Heart right ventricle (tissue), 16 donors: ENCODE measurements at regions not wholly inside any gene's neighbourhood (a gene's known extent, or its start where the extent isn't known, plus 50 kb on each side); places are given as distances from the start of the nearest gene placed in this dataset.
"Not testable (repeated sequence)": the region's sequence is repeated elsewhere in the genome, so short reads cannot be mapped to it uniquely, and the experiment has no call there.

Experiments used
- ATAC-seq, 8 donors: fragments of 200-7000 bp; cut with Tn5 transposase; one replicate each; pipeline ENCODE4 v1.9.1; 2020; ENCODE audit warnings: mild to moderate bottlenecking in 8 of 8, moderate library complexity in 8 of 8, moderate number of reproducible peaks in 1 of 8
- DNase-seq, 2 donors: peaks; one replicate each; pipeline ENCODE4 v3.0.0-alpha.2; 2020
- H3K27ac ChIP-seq, 10 donors: fragments of 200-600 bp; sonication (generic) in 2 of 10; one replicate each; pipeline versions ENCODE4 v1.5.0 to v1.8.0; 2020 to 2022; ENCODE audit warnings: mild to moderate bottlenecking in 3 of 10
- H3K27me3 ChIP-seq, 7 donors: fragments of 200-600 bp; one replicate each; pipeline ENCODE4 v1.8.0; 2021 to 2022; ENCODE audit warnings: mild to moderate bottlenecking in 2 of 7
- H3K36me3 ChIP-seq, 9 donors: fragments of 200-600 bp; sonication (generic) in 1 of 9; one replicate each; pipeline versions ENCODE4 v1.5.0 to v1.8.0; 2020 to 2022; ENCODE audit warnings: mild to moderate bottlenecking in 2 of 9
- H3K4me1 ChIP-seq, 9 donors: fragments of 200-600 bp; sonication (generic) in 1 of 9; one replicate each; pipeline versions ENCODE4 v1.5.0 to v1.8.0; 2020 to 2022; ENCODE audit warnings: mild to moderate bottlenecking in 4 of 9
- H3K4me3 ChIP-seq, 10 donors: fragments of 200-600 bp; sonication (generic) in 2 of 10; one replicate each; pipeline versions ENCODE4 v1.5.0 to v1.8.0; 2020 to 2022; ENCODE audit warnings: mild to moderate bottlenecking in 7 of 10, moderate library complexity in 2 of 10
- H3K9me3 ChIP-seq, 11 donors: fragments of 200-600 bp in 10 of 11; sonication (generic) in 2 of 11; one replicate each; pipeline versions ENCODE4 v1.5.0 to v1.8.0; 2013 to 2022; ENCODE audit warnings: mild to moderate bottlenecking in 2 of 11, control low read depth in 1 of 11, moderate library complexity in 1 of 11
- WGBS, 2 donors: extraction: QIAGEN DNeasy Blood & Tissue Kit; methylation state at CpG; one replicate each; pipeline ENCODE4 v1.1.7; 2013; ENCODE audit warnings: inconsistent platforms in 1 of 2; 5-methylcytosine and 5-hydroxymethylcytosine counted together
- intact Hi-C, 10 donors: fragments of 100-400 bp; cut with DNase I; formaldehyde crosslinking; loops; one replicate each; pipeline versions ENCODE4 v1.11.1 to v1.14.2; 2022
- donor health status: Arrhythmogenic right ventricular cardiomyopathy.
- donor health status: ischemic (EF 13 %, LVEDD 7.1; RV severe dilation, severe dysfunction).
- donor health status: healthy with polysubstance abuse.
- donor health status: DM: no; HTN: yes; CAD: no.
- donor health status: DM: no; HTN: no; CAD: no.
- donor health status: ischemic (EF 25% LVEDD 6.9; RV normal size, moderate dysfunction).
- donor health status: ischemic (EF 25% LVEDD 5.7; RV mildly dilated, moderate dysfunction).
- donor health status: healthy.
- donor health status: DM: yes; HTN: yes; CAD: no.
- donor health status: Ischemic cardiomyopathy.
- donor health status: ischemic (EF 35%, LVEDD 5.7; RV mildly dilated, moderate dysfunction).
- donor health status: nonischemic (EF 11% LVEDD 7.7; RV severe dilation, severe dysfunction).
- donor health status: DM: yes; HTN: yes; CAD: no.
- donor health status: PGD.
- donor health status: ischemic (EF 29% LVEDD 5.4; RV normal size, mild dysfunction).
- donor health status: nonischemic (EF 23%, LVEDD 6.1; RV moderate dilation, normal function).

GRCh38 chrY:23361897-23362296 lies 142.6 kb downstream of the DAZ2 start:
- H3K4me1 ChIP-seq, DNase-seq, H3K4me3 ChIP-seq, H3K36me3 ChIP-seq, H3K27me3 ChIP-seq, intact Hi-C loops, H3K27ac ChIP-seq, H3K9me3 ChIP-seq: not testable (repeated sequence)
- peak in 3 of 8 donors; percentile 55 to 77 (median 73) for ATAC-seq

GRCh38 chrY:23363239-23363997 lies 144.1 kb downstream of the DAZ2 start:
- peak in 5 of 8 donors; percentile 42 to 95 (median 86) for ATAC-seq
- H3K4me3 ChIP-seq, result not testable (repeated sequence)
- WGBS, 2 donors, result no CpG with 5 or more reads among the region's 1 CpG

GRCh38 chrY:23364174-23364573 lies 144.8 kb downstream of the DAZ2 start:
- ATAC-seq, result peak in 4 of 8 donors; percentile 73 to 87 (median 87)

More at GRCh38 chrY:23363239-23363997, 144.1 kb downstream of the DAZ2 start:
- H3K9me3 ChIP-seq, H3K27ac ChIP-seq, H3K36me3 ChIP-seq, DNase-seq, intact Hi-C loops, H3K27me3 ChIP-seq, H3K4me1 ChIP-seq: not testable (repeated sequence)

GRCh38 chrY:23397132-23397531 lies 177.8 kb downstream of the DAZ2 start:
- ATAC-seq, H3K9me3 ChIP-seq, H3K27ac ChIP-seq, H3K4me3 ChIP-seq, DNase-seq, H3K4me1 ChIP-seq, H3K27me3 ChIP-seq, H3K36me3 ChIP-seq, intact Hi-C loops: not testable (repeated sequence)
- WGBS, 2 donors, result no CpG with 5 or more reads among the region's 2 CpGs

More at GRCh38 chrY:23364174-23364573, 144.8 kb downstream of the DAZ2 start:
- H3K27me3 ChIP-seq, H3K4me3 ChIP-seq, H3K4me1 ChIP-seq, DNase-seq, H3K9me3 ChIP-seq, H3K36me3 ChIP-seq, H3K27ac ChIP-seq, intact Hi-C loops: not testable (repeated sequence)

- H3K27me3 ChIP-seq, H3K4me3 ChIP-seq, H3K4me1 ChIP-seq, H3K36me3 ChIP-seq, intact Hi-C loops, H3K9me3 ChIP-seq, DNase-seq, H3K27ac ChIP-seq: not testable (repeated sequence)
- no CpG with 5 or more reads among the region's 4 CpGs for WGBS, 2 donors
- peak in 3 of 8 donors; percentile 37 to 46 (median 45) for ATAC-seq
Observed at GRCh38 chrY:23401280-23401679, 181.9 kb downstream of the DAZ2 start.

GRCh38 chrY:23401818-23402217 lies 182.5 kb downstream of the DAZ2 start:
- peak in 2 of 8 donors; percentile 59 to 60 for ATAC-seq
- H3K4me1 ChIP-seq, H3K4me3 ChIP-seq, H3K36me3 ChIP-seq, H3K27me3 ChIP-seq, intact Hi-C loops, DNase-seq, H3K27ac ChIP-seq, H3K9me3 ChIP-seq: not testable (repeated sequence)
- WGBS, 2 donors, result no CpG with 5 or more reads among the region's 3 CpGs

- H3K4me3 ChIP-seq, H3K36me3 ChIP-seq, H3K9me3 ChIP-seq, intact Hi-C loops, DNase-seq, H3K27ac ChIP-seq, H3K4me1 ChIP-seq, H3K27me3 ChIP-seq: not testable (repeated sequence)
- peak in 6 of 8 donors; percentile 46 to 98 (median 86) for ATAC-seq
Observed at GRCh38 chrY:23415955-23416354, 196.6 kb downstream of the DAZ2 start.

- DNase-seq, H3K27ac ChIP-seq, H3K27me3 ChIP-seq, H3K36me3 ChIP-seq, H3K4me1 ChIP-seq, H3K9me3 ChIP-seq, ATAC-seq, H3K4me3 ChIP-seq, intact Hi-C loops: not testable (repeated sequence)
- WGBS, 2 donors, result no CpG with 5 or more reads among the region's 6 CpGs
Observed at GRCh38 chrY:23429264-23429663, 209.9 kb downstream of the DAZ2 start.

- WGBS, 2 donors, result no CpG with 5 or more reads among the region's 1 CpG
- H3K36me3 ChIP-seq, intact Hi-C loops: not testable (repeated sequence)
Observed at GRCh38 chrY:23444742-23445141, 225.4 kb downstream of the DAZ2 start.

GRCh38 chrY:23445225-23445624 lies 225.9 kb downstream of the DAZ2 start:
- H3K4me1 ChIP-seq, H3K4me3 ChIP-seq, H3K27ac ChIP-seq, H3K9me3 ChIP-seq, DNase-seq, intact Hi-C loops, H3K27me3 ChIP-seq, H3K36me3 ChIP-seq, ATAC-seq: not testable (repeated sequence)
- WGBS, 2 donors, result no CpG with 5 or more reads among the region's 1 CpG

More at GRCh38 chrY:23444742-23445141, 225.4 kb downstream of the DAZ2 start:
- H3K4me1 ChIP-seq, H3K9me3 ChIP-seq, DNase-seq, H3K27me3 ChIP-seq, H3K27ac ChIP-seq, H3K4me3 ChIP-seq, ATAC-seq: not testable (repeated sequence)

GRCh38 chrY:23455647-23456046 lies 236.3 kb downstream of the DAZ2 start:
- H3K9me3 ChIP-seq, H3K36me3 ChIP-seq, H3K4me1 ChIP-seq, H3K27me3 ChIP-seq, intact Hi-C loops, DNase-seq, H3K4me3 ChIP-seq, ATAC-seq, H3K27ac ChIP-seq: not testable (repeated sequence)

- H3K27ac ChIP-seq, H3K4me1 ChIP-seq, H3K4me3 ChIP-seq, H3K36me3 ChIP-seq, DNase-seq, intact Hi-C loops, ATAC-seq, H3K9me3 ChIP-seq, H3K27me3 ChIP-seq: not testable (repeated sequence)
- no CpG with 5 or more reads among the region's 2 CpGs for WGBS, 2 donors
Observed at GRCh38 chrY:23502883-23503282, 283.6 kb downstream of the DAZ2 start.
